COLO668 (cell line): ENCODE measurements at regions not wholly inside any gene's neighbourhood (a gene's known extent, or its start where the extent isn't known, plus 50 kb on each side); places are given as distances from the start of the nearest gene placed in this dataset.

ENCODE experiments used
- DNase-seq: peaks from one replicate; lab custom pipeline; 2025; ENCODE audit not compliant: unreplicated experiment; lab: John Stamatoyannopoulos, UW

GRCh38 chr6:121967631-121968030, 431.8 kb upstream of the HSF2 start:
- no peak for DNase-seq

GRCh38 chr6:121971931-121972335, 427.5 kb upstream of the HSF2 start:
- DNase-seq = no peak

- DNase-seq = no peak
These were observed 414.5 kb upstream of the HSF2 start for GRCh38 chr6:121984956-121985355.

GRCh38 chr6:121993362-121993761, 406.1 kb upstream of the HSF2 start:
- DNase-seq = no peak

- DNase-seq = no peak
These were observed 404.5 kb upstream of the HSF2 start for GRCh38 chr6:121994919-121995318.

GRCh38 chr6:121998631-121999030, 400.8 kb upstream of the HSF2 start:
- DNase-seq = no peak

GRCh38 chr6:121999456-122000065, 399.9 kb upstream of the HSF2 start:
- no peak for DNase-seq

- no peak for DNase-seq
These were observed 393.8 kb upstream of the HSF2 start for GRCh38 chr6:122005661-122006060.

GRCh38 chr6:122007339-122007738, 392.1 kb upstream of the HSF2 start:
- DNase-seq = no peak

- no peak for DNase-seq
These were observed 391.1 kb upstream of the HSF2 start for GRCh38 chr6:122008101-122008999.

- no peak for DNase-seq
These were observed 390.5 kb upstream of the HSF2 start for GRCh38 chr6:122009000-122009350.

GRCh38 chr6:122012578-122012977, 386.9 kb upstream of the HSF2 start:
- no peak for DNase-seq

- DNase-seq = no peak
These were observed 384.5 kb upstream of the HSF2 start for GRCh38 chr6:122014961-122015360.

GRCh38 chr6:122020588-122021264, 378.7 kb upstream of the HSF2 start:
- no peak for DNase-seq

- no peak for DNase-seq
These were observed 374.3 kb upstream of the HSF2 start for GRCh38 chr6:122025104-122025503.

- DNase-seq = no peak
These were observed 372.7 kb upstream of the HSF2 start for GRCh38 chr6:122026582-122027369.

GRCh38 chr6:122028933-122029522, 370.4 kb upstream of the HSF2 start:
- DNase-seq = no peak

GRCh38 chr6:122033564-122034181, 365.8 kb upstream of the HSF2 start:
- no peak for DNase-seq

- DNase-seq = no peak
These were observed 364.3 kb upstream of the HSF2 start for GRCh38 chr6:122035173-122035572.

GRCh38 chr6:122040261-122040660, 359.2 kb upstream of the HSF2 start:
- DNase-seq = no peak
